Astrocyte of the spinal cord (primary cell): ENCODE measurements at regions not wholly inside any gene's neighbourhood (a gene's known extent, or its start where the extent isn't known, plus 50 kb on each side); places are given as distances from the start of the nearest gene placed in this dataset.

Experiments used
- DNase-seq: peaks from one replicate; pipeline ENCODE4 v3.0.0; 2011; ENCODE audit warnings: low read depth, low spot score
- H3K4me3 ChIP-seq: 2 replicates; pipeline ENCODE4 v1.5.1; 2011; ENCODE audit warnings: low read depth, mild to moderate bottlenecking, low read length, moderate library complexity
- in situ Hi-C: cut with HindIII; loops from 2 replicates; pipeline ENCODE4 v1.10.0; 2017; ENCODE audit warnings: low sequenced_read_pairs
- TF ChIP-seq, protein P1 (sequence below): IDR thresholded peaks from 2 replicates; pipeline ENCODE4 v1.5.1; 2012; ENCODE audit warnings: low read depth, mild to moderate bottlenecking, low read length, inconsistent platforms

DNA sequence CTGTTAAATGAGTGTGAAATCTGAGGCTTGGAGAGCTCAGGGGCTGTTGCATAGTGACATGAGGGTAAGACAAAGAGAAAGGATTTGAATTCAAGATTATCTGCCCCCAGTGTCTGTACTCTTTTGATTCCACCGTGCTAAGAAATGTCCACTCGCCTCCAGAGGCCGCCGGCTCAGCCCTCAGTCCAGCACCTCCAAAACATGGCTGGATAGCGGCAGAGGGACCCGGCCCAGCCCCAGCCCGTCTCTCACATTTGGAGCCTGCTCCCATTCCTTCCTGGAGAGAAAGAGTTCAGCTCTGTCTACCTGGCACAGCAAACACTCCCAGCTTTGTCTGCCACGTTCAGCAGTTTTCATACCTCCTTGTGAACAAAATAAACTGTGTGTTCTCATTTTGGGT, 84.8 kb upstream of the IQSEC1 start:
- TF ChIP-seq, protein P1, sequence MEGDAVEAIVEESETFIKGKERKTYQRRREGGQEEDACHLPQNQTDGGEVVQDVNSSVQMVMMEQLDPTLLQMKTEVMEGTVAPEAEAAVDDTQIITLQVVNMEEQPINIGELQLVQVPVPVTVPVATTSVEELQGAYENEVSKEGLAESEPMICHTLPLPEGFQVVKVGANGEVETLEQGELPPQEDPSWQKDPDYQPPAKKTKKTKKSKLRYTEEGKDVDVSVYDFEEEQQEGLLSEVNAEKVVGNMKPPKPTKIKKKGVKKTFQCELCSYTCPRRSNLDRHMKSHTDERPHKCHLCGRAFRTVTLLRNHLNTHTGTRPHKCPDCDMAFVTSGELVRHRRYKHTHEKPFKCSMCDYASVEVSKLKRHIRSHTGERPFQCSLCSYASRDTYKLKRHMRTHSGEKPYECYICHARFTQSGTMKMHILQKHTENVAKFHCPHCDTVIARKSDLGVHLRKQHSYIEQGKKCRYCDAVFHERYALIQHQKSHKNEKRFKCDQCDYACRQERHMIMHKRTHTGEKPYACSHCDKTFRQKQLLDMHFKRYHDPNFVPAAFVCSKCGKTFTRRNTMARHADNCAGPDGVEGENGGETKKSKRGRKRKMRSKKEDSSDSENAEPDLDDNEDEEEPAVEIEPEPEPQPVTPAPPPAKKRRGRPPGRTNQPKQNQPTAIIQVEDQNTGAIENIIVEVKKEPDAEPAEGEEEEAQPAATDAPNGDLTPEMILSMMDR, result no peak
- H3K4me3 ChIP-seq, result no peak overlapping the region
- in situ Hi-C loops, result no loop called here
- DNase-seq, result no peak

DNA sequence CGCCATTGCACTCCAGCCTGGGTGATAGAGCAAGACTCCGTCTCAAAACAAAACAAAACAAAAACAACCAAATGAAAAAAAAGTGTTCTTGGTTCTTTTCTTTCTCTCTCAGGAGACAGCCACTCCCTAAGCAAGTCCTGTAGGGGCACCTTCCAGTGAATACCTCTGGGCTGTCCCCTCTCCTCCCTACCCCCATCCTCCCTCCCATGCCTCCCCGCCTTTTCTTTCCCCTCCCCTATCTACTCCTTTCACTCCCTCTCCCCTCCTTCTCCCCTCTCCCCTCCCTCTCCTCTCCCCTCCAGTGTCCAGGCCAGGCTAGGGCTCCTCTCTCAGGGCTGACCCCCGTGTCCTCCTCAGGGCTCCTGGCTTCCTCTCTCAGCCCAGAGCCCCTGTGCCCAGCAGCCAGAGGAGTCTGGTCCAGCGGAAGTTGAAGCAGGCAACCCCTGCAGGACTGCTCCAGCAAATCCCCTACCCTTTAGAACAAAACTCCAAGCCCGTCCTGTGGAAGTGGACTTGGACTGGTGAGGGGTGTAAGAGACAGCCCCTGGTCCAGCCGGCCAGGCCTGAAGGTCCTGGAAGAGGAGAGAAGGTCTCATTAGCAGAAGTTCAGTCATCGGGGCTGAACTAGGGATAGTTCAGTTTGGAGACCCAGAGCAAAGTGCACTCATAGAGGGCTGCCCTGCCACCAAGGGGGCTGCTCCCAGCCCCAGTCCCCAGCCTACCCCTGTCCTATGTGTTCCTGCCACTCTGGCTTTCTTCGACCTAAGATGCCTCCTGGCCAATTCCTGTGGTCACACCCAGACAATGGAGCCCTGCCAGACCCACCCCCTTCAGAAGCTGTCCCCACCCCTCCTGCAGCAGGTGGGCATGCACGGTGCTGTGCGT, 79.8 kb upstream of the IQSEC1 start:
- TF ChIP-seq, protein P1, result no peak
- no peak for DNase-seq
- in situ Hi-C loops, result no loop called here
- no peak overlapping the region for H3K4me3 ChIP-seq

DNA sequence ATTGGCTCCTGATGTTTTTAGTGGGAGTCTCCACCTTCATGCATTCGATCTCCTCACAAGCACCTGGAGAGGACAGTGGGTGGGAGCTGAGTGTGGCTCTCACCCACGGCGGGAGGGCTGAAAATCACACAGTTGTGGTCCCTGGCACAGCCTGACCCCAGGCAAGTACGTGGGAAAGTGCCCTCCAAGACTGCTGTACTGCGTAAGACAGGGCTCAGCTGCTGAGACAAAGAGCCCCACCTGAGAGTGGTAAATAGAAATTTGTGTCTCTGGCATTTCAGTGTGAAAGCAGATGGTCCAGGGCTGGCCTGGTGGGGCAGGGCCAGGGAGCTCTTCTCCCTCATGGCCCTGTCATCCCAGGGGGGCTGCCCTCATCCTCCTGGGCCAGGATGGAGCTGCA, 77.4 kb upstream of the IQSEC1 start:
- in situ Hi-C loops, result no loop called here
- TF ChIP-seq, protein P1, result no peak
- no peak for DNase-seq
- H3K4me3 ChIP-seq, result no peak overlapping the region

DNA sequence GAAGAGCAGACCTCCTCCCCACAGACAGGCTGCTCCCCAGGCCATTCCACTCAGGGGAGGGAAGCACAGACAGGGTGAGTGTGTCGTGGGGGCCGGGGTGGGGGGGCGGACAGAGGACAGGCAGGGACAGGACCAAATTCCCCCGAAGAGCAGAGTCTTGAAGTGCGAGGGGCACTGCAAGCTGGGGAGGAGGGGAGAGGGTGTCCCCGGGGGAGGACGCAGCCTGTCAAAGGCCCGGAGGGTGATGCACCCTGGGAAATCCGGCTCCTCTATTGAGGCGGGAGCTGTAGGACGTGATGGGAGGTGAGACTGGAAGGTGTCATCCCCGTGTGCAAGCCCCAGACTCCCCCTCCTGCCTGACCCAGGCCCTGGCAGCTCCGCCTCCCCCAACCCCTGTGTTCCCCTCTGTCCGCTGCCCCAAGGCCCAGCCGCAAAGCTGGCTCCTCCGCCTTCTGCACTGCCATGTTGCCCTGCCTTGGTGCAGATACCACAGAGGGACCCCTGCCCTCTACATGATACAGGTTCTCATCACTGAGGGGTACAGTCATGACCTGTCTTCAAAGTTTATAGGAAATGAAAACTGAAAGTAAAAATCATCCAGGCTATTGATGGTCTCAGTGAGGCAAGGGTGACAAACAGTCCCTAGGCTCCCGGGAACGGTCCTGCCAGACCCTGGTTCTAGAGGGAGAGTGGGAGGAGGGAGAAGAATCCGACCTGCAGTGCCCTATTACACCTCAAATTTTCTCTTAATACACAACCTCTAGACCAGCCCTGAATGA, 76.3 kb upstream of the IQSEC1 start:
- TF ChIP-seq, protein P1, result no peak
- no peak for DNase-seq
- in situ Hi-C loops, result no loop called here
- no peak overlapping the region for H3K4me3 ChIP-seq

DNA sequence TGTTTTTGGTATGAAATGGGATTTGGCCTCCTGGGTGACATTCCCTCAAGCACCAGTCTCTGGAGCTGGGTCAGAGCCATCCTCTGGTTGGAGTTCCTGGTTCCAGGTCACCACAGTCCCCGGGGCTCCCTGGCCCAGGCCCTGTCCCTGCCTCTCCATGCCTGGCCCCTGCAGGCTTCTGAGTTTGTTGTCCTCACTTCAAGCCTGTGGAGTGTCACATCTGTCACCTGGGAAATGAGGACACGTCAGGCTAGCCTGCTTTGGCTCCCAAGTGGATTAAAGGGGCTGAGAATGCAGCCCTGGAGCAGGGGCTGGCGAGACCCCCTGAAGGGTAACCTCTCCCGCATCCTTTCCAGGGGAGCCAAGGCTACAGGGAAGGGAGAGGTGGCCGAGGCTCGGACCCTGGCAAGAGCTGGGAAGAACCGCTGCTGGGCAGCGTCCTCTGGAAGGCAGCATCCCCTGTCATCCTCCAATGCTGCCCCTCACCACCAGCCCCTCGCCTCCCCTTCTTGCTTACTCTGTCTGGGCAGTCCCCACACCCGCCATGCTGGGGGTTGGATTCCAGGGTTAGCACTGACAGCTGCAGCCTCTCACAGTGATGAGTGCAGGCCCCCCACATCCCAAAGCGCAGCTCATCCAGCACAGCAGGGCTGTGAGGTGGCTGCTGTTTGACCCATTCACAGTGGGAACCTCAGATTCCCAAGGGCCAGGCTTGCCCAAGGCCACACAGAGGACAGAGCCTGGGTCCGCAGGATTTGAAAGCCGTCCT, 75.5 kb upstream of the IQSEC1 start:
- in situ Hi-C loops, result no loop called here
- TF ChIP-seq, protein P1, result no peak
- DNase-seq, result no peak
- no peak overlapping the region for H3K4me3 ChIP-seq

DNA sequence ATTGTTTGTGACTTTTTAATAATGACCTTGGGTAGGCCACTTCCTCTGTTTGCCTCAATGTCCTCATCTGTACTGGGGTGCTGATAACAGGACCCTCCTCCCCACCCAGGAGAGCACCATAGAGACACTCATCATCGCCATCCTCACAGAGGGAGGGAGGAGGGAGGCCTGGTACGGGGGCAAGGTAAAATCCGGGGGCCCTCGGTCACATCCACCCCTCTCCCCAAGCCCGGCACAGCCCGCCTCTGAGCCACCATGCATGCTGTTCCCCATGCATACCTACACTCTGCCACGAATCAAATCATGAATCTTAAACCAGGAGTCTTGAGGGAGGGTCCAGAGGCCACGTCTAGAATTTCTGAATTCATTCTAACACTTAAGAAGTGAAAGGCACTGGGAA, 74.9 kb upstream of the IQSEC1 start:
- in situ Hi-C loops, result no loop called here
- TF ChIP-seq, protein P1, result no peak
- DNase-seq, result no peak
- H3K4me3 ChIP-seq, result no peak overlapping the region
